ENCODE measurements at regions not wholly inside any gene's neighbourhood (a gene's known extent, or its start where the extent isn't known, plus 50 kb on each side); places are given as distances from the start of the nearest gene placed in this dataset.

DNA sequence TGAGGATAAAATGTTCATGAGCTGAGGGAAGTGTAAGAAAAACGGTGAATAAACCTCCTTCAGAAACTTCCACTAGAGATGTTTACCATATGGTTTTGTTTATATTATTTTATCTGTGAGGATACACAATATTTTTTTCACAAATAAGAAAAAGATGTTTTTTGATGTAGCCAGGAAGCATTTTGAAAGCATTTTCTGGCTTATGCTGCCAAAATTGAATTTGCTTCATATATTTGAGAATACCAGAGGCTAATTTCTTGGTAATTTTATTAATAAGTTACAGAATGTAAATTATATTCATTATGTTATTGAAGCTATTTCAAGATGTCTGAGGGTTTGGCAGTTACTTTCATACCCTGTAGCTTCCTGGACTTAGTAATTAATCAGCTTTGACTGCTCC lies 686.6 kb downstream of the LUZP2 start:
- TF ChIP-seq CBX2 (IDR thresholded peaks at IDR 0.05; ENCODE audit: borderline replicate concordance, low read depth), result no peak
- TF ChIP-seq CTCF (IDR thresholded peaks at IDR 0.05), result no peak
- TF ChIP-seq BHLHE40 (IDR thresholded peaks at IDR 0.05; ENCODE audit: low read depth, low read length), result no peak
- no peak for TF ChIP-seq NPAS2 (CRISPR knock-in tag; IDR thresholded peaks at IDR 0.05; ENCODE audit: borderline replicate concordance)
- no peak for TF ChIP-seq FOSL2 (IDR thresholded peaks at IDR 0.05)
- TF ChIP-seq FOSL2 (CRISPR knock-in tag; IDR thresholded peaks at IDR 0.05), result no peak
- TF ChIP-seq POLR2A (IDR thresholded peaks at IDR 0.05; ENCODE audit: low read length), result no peak
- no peak for TF ChIP-seq CHD4 (IDR thresholded peaks at IDR 0.05; ENCODE audit: borderline replicate concordance)
- no peak for TF ChIP-seq MYC (IDR thresholded peaks at IDR 0.05; ENCODE audit: borderline replicate concordance, low read length)
- no peak for TF ChIP-seq RCOR1 (IDR thresholded peaks at IDR 0.05; ENCODE audit: low read depth, low read length)
- TF ChIP-seq ZFP36 (IDR thresholded peaks at IDR 0.05; ENCODE audit: borderline replicate concordance, partially characterized antibody), result no peak
- TF ChIP-seq RAD21 (conservative IDR thresholded peaks at IDR 0.05 in 1 of 2, IDR thresholded peaks at IDR 0.05 in 1 of 2), result no peak
- TF ChIP-seq HEYL (CRISPR knock-in tag; IDR thresholded peaks at IDR 0.05), result no peak
- TF ChIP-seq, protein P1, sequence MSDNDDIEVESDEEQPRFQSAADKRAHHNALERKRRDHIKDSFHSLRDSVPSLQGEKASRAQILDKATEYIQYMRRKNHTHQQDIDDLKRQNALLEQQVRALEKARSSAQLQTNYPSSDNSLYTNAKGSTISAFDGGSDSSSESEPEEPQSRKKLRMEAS (IDR thresholded peaks at IDR 0.05), result no peak

All from A549 (cell line).